Chondrocyte (in vitro differentiated cells): ENCODE measurements at regions not wholly inside any gene's neighbourhood (a gene's known extent, or its start where the extent isn't known, plus 50 kb on each side); places are given as distances from the start of the nearest gene placed in this dataset.
A peak's percentile ranks its signal among the peaks of the same experiment; 100 is the strongest.
"Not testable (repeated sequence)": the region's sequence is repeated elsewhere in the genome, so short reads cannot be mapped to it uniquely, and the experiment has no call there.

Experiments
- DNase-seq: peaks from one replicate; pipeline ENCODE4 v3.0.0; 2021; ENCODE audit warnings: mixed read lengths, low spot score
- H3K27ac Mint-ChIP-seq: one replicate; pipeline ENCODE4 v1.8.0; 2021; ENCODE audit warnings: mild to moderate bottlenecking, moderate library complexity, mixed read lengths; ENCODE audit not compliant: unreplicated experiment
- H3K27me3 Mint-ChIP-seq: 2 replicates; pipeline ENCODE4 v1.8.0; 2021; ENCODE audit warnings: low read depth, mixed read lengths
- H3K36me3 Mint-ChIP-seq: 2 replicates; pipeline ENCODE4 v1.8.0; 2021; ENCODE audit warnings: low read depth, mixed read lengths
- H3K4me1 Mint-ChIP-seq: 2 replicates; pipeline ENCODE4 v1.8.0; 2021; ENCODE audit warnings: low read depth, mild to moderate bottlenecking, mixed read lengths
- H3K4me3 Mint-ChIP-seq: one replicate; pipeline ENCODE4 v1.8.0; 2021; ENCODE audit warnings: mild to moderate bottlenecking, moderate library complexity, mixed read lengths; ENCODE audit not compliant: unreplicated experiment
- H3K9me3 Mint-ChIP-seq: 2 replicates; pipeline ENCODE4 v1.8.0; 2021; ENCODE audit warnings: low read depth, mixed read lengths
- TF ChIP-seq, protein P1 (sequence below): fragments of 200-600 bp; sonication (generic); IDR thresholded peaks from 2 replicates; pipeline ENCODE4 v1.5.0; 2021; ENCODE audit warnings: antibody characterized with exemption, mild to moderate bottlenecking, moderate library complexity

DNA sequence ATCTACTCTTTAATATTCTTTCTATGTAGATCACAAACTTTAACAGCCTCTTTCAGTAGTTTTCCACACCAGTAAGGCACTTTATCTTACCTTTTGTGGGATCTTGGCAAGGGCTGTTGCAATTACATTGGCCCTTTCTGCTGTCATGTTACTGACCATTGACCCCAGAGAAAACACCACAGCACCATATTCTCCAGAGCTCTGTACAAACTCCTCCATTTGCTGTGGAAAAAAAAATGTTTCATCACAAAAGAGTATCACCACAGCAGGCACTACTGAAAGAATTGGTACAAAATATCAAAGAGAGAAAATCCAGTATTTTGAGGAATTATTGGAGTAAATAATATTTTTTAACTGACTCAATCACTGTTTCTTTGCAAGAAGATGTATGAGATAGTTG lies 62.3 kb upstream of the UGT2A3 start:
- not testable (repeated sequence) for H3K36me3 Mint-ChIP-seq, DNase-seq, H3K9me3 Mint-ChIP-seq, H3K4me1 Mint-ChIP-seq, H3K4me3 Mint-ChIP-seq, H3K27ac Mint-ChIP-seq, H3K27me3 Mint-ChIP-seq

DNA sequence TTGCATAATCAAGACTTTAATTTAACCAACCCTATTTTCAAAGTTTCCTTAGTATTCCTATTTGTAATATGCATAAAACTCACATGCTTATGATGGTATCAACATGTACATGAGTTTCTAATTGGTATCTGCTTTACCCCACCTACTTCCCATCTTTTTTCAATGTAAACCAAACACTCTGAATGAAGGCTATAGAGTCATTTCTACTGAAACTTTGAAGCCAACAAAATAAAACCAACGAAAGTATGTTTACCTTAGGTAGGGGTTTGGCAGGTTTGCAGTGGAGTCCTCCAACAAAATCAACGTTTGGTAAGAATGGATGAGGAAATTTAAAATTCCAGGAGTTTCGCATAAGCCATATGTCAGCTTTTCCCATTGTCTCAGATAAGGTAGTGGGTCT lies 66.4 kb upstream of the UGT2A3 start:
- H3K27ac Mint-ChIP-seq, result not testable (repeated sequence)

DNA sequence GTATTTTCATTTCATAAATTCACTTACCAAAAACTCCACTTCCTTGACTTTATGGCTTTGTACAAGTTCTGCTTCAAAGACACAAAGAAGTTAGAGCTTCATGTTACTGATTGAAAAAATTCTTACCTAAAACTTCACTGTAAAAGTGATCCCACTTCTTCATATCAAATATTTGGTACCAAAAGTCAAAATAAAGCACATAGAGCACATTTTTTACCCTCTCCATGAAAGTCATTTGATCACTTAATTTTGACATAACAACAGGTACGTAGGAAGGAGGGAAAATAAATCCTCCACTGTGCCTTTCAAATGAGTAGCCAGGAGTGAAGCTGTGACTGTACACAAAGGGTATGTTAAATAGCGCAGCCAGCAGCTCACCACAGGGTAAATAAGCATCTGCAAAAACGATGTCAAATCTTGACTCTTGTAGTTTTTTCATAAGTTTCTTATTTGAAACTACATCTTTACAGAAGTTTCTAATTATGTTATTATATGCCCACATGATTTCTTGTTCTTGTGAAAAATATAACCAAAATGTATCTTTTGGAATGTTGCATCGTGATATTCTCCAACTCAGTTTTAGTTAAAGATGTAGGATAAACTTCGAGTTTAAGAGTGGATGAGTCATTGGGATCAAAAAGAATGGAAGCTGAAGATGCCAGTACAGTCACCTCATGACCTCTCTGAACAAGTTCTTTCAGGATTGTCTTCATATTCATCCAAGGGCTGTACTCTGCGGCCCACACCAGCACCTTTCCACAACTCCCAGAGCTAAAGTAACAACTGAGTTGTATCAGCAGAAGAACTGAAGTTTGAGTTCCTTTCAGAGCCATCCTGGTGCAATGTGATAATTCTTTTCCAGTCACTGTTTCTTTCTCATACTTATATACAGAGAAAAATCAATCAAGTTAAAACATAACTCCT lies 68.2 kb upstream of the UGT2A3 start:
- not testable (repeated sequence) for H3K36me3 Mint-ChIP-seq, H3K4me3 Mint-ChIP-seq, H3K4me1 Mint-ChIP-seq, H3K9me3 Mint-ChIP-seq, H3K27ac Mint-ChIP-seq, H3K27me3 Mint-ChIP-seq, DNase-seq

More for the DNA sequence above, 66.4 kb upstream of the UGT2A3 start:
- not testable (repeated sequence) for H3K4me3 Mint-ChIP-seq, H3K27me3 Mint-ChIP-seq, H3K36me3 Mint-ChIP-seq, H3K9me3 Mint-ChIP-seq, H3K4me1 Mint-ChIP-seq, DNase-seq

DNA sequence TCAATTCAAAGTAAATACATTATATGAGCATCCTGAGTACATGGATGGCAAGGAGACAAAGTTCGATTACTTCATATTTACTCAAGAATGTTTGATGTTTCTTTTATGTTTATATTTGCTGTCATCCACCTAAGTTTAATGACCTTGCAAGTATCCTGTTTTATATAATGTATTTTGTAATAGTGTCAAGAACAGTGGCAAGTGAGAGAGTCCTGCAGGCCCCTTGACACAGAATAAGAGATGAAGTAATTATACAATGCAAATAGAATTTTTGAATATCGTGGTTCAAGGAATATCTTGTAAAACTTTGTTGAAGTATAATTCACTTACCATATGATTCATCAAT lies 68.8 kb upstream of the UGT2A3 start:
- H3K9me3 Mint-ChIP-seq, H3K27ac Mint-ChIP-seq, H3K27me3 Mint-ChIP-seq, H3K4me1 Mint-ChIP-seq, DNase-seq, H3K36me3 Mint-ChIP-seq, H3K4me3 Mint-ChIP-seq: not testable (repeated sequence)

DNA sequence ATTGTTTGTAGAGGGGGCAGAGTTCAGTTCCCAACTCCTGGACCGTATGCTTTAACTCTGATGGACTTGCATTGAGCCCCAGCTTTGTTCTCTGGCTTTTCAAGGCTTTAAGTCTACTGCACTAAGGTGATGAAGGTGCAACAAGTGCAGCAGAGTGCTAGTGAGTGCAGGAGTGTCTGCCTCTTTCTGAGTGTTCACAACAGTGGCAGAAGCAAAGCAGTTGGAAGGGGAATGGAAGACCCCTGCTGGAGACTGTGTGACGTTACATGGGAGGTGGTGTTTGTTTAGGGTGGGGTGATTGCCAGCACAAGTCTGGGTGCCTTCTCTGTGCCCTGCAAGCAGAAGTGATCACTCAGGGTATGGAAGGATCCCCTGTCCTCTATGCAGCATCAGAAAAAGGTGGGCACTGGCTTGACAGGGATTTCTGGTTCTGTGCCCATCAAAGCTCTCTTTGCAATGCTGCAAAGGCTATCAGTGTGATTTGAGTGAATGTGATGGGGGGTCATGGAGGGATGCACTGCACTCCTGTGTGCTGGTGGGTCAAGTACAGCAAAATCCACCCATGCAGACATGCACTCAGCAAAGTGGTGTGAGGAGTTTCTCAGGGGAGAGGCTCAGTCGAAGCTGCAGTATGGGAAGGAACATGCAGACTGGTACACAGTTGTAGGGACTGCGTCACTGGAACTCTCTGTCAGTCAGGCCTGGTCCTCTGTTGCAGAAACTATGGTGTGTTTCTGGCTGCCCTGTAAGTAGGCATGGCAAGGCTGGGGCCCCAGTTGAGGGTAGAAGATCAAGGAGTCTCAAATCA lies 70.9 kb upstream of the UGT2B7 start:
- TF ChIP-seq, protein P1, sequence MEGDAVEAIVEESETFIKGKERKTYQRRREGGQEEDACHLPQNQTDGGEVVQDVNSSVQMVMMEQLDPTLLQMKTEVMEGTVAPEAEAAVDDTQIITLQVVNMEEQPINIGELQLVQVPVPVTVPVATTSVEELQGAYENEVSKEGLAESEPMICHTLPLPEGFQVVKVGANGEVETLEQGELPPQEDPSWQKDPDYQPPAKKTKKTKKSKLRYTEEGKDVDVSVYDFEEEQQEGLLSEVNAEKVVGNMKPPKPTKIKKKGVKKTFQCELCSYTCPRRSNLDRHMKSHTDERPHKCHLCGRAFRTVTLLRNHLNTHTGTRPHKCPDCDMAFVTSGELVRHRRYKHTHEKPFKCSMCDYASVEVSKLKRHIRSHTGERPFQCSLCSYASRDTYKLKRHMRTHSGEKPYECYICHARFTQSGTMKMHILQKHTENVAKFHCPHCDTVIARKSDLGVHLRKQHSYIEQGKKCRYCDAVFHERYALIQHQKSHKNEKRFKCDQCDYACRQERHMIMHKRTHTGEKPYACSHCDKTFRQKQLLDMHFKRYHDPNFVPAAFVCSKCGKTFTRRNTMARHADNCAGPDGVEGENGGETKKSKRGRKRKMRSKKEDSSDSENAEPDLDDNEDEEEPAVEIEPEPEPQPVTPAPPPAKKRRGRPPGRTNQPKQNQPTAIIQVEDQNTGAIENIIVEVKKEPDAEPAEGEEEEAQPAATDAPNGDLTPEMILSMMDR, result peak; percentile 52
- no peaks in the 10 kb centered on the region for H3K36me3 Mint-ChIP-seq
- H3K4me3 Mint-ChIP-seq, result no peak overlapping the region
- peaks cover 2% of the 10 kb centered on the region for H3K27me3 Mint-ChIP-seq
- H3K4me1 Mint-ChIP-seq, result no peaks in the 10 kb centered on the region
- no peak overlapping the region for H3K27ac Mint-ChIP-seq
- H3K9me3 Mint-ChIP-seq, result no peaks in the 10 kb centered on the region
- DNase-seq, result no peak

DNA sequence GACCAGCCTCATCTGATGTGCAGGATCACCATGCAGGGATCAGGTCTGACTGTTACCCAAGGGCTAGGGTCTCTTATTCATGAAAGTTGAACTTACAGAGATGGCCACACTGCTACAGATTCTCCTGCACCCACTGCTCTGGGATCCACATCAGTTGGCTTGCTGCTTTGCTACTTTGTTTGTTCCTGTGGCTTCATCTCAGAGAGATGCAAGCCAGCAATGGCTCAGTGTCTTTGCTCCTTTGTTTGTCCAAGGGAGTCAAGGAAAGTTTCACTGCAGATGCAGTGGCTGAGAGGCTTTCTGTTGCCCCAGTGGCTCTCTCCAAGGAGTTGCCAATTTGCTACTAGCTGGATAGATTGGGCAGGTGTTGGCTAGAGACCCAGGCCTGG lies 70.3 kb upstream of the UGT2B7 start:
- Mint-ChIP-seq H3K4me3 (no peak overlapping the region), H3K36me3 (no peaks in the 10 kb centered on the region)

DNA sequence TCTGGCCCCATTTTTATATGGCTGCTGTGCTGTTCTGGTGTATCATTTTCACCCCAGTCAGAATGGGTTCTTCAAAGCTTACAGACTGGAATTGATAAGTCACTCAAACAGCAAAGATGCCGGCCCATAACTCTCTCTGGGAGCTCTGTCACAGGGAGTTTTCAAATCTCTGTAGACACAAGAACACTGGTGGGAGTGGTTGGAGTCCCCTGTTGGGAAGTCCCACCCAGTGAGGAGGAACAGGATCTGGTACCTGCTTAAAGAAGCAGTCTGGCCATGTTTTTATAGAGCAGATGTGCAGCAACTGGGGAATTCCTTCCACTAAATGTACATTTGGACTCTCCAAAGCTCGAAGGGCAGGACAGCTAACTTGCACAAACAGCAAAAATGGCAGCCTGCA lies 69.3 kb upstream of the UGT2B7 start:
- Mint-ChIP-seq H3K27me3 (peaks cover 2% of the 10 kb centered on the region), H3K27ac (no peak overlapping the region), H3K9me3 (no peaks in the 10 kb centered on the region), H3K36me3 (no peaks in the 10 kb centered on the region), H3K4me1 (no peaks in the 10 kb centered on the region), H3K4me3 (no peak overlapping the region)
- TF ChIP-seq, protein P1, result no peak
- no peak for DNase-seq

More for the DNA sequence above, 70.3 kb upstream of the UGT2B7 start:
- no peak for DNase-seq
- H3K9me3 Mint-ChIP-seq, result no peaks in the 10 kb centered on the region
- no peaks in the 10 kb centered on the region for H3K4me1 Mint-ChIP-seq
- no peak overlapping the region for H3K27ac Mint-ChIP-seq
- TF ChIP-seq, protein P1, result no peak
- peaks cover 2% of the 10 kb centered on the region for H3K27me3 Mint-ChIP-seq
